Astrocyte of the cerebellum (primary cell): ENCODE measurements at regions not wholly inside any gene's neighbourhood (a gene's known extent, or its start where the extent isn't known, plus 50 kb on each side); places are given as distances from the start of the nearest gene placed in this dataset.

Source experiments
- DNase-seq: peaks from one replicate; pipeline ENCODE4 v3.0.0-alpha.2; 2011; ENCODE audit warnings: low read depth
- H3K4me3 ChIP-seq: 2 replicates; pipeline ENCODE4 v1.5.1; 2011; ENCODE audit warnings: mild to moderate bottlenecking, low read depth, low read length, moderate library complexity
- in situ Hi-C: cut with HindIII; loops from 2 replicates; pipeline ENCODE4 v1.10.0; 2017; ENCODE audit warnings: low sequenced_read_pairs
- TF ChIP-seq, protein P1 (sequence below): IDR thresholded peaks from 2 replicates; pipeline ENCODE4 v1.5.1; 2012; ENCODE audit warnings: low read length, low read depth, moderate library complexity, mild to moderate bottlenecking; ENCODE audit errors: missing control alignments

DNA sequence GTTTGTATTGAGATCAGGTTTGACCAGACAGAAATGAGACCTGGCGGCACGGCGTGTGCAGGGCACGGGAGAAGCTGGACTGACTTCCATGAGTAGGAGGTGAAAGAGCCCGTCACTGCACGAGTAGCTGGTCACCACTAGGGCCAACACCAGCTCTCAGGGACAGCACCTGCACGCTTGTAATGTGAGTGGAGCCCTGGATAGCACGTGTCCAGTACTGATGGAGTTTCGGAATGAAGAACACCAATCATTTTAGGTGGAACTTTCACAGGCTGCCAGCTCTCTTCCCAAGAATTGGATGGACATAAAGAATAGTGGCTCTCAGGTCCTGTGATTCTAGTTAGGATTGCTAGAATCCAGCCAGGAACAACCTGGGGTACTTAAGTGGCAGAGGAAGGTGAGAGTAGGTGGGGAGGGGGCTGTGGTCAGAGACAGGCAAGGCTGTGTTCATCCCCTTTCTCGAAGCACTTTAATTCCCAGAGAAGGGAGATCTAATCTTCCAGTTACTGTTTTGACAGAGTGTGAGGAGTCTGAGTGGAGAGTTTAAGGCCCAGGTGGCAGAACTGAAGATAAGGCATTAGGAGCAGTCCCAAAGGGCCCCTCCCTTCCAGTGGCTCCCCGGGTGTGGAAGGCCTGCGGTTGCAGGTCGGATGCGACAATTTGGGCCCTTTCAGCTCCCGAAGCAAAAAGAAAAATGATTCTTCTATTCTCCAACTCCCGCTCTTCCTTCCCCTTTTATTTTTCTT, 314.8 kb downstream of the QKI start:
- DNase-seq: no peak
- H3K4me3 ChIP-seq: no peak overlapping the region
- in situ Hi-C loops: no loop called here
- TF ChIP-seq, protein P1, sequence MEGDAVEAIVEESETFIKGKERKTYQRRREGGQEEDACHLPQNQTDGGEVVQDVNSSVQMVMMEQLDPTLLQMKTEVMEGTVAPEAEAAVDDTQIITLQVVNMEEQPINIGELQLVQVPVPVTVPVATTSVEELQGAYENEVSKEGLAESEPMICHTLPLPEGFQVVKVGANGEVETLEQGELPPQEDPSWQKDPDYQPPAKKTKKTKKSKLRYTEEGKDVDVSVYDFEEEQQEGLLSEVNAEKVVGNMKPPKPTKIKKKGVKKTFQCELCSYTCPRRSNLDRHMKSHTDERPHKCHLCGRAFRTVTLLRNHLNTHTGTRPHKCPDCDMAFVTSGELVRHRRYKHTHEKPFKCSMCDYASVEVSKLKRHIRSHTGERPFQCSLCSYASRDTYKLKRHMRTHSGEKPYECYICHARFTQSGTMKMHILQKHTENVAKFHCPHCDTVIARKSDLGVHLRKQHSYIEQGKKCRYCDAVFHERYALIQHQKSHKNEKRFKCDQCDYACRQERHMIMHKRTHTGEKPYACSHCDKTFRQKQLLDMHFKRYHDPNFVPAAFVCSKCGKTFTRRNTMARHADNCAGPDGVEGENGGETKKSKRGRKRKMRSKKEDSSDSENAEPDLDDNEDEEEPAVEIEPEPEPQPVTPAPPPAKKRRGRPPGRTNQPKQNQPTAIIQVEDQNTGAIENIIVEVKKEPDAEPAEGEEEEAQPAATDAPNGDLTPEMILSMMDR: no peak

DNA sequence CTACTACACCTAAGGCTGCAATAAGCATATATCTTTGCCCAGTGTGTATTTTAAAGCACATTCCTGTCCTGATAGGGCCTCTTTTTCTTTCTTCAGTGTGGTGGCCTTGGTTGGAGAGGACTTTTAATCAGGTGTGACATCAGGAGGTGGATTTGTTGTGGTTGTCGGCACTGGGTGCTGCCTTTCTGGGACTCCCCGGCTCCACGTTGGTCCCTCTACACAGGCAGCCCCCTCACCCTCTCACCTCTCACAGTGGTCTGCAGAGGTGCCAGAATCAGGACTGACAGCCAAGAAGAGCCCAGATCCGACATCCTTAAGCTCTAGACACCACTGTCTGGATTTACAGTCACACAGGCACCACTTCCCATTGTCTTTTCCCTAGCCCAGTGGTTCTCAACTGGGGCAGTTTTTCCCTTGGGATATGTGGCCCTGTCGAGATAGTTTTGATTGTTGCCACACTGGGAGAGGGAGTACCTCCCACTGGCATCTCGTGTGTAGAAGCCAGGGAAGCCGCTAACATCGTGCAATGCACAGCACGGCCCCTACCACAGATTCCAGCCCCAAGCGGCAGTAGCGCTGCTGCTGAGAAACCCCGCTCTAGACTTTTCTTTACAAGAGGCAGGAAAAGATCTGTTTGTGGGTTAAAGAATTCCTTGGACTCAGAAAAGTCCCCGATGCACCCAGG, 314.1 kb downstream of the QKI start:
- TF ChIP-seq, protein P1: no peak
- in situ Hi-C loops: no loop called here
- H3K4me3 ChIP-seq: no peak overlapping the region
- DNase-seq: no peak

DNA sequence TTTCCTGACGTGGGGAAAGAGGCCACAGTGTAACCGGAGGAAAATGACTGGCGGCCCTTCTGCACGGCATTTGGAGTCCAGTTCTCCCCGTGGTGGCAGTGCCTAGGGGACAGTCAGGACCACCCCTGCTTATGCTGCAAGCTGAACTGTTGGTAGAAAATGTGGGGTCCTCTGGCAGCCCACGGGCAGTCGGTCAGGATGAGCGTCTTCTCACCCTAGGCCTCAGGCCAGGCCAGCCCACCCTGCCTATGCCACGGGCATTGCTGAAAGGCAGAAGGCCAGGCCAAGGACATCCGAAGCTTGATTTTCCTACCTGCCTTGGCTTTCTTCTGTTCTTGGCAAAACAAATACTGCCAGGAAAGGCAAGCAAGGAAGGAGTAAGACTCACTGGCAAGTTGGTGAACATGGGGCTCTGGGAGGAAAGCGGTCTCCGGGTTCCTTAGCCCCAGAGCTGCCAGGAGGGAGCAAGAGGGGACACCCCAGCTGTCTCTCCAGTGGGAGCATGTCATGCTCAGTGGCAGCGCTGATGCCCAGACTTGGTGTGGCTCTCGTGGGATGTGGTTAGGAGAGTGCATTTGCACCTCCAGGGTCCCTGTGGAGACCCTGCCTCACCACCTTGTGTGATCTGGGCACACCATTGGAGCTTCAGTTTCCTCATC, 311.6 kb downstream of the QKI start:
- no peak overlapping the region for H3K4me3 ChIP-seq
- in situ Hi-C loops: no loop called here
- TF ChIP-seq, protein P1: no peak
- no peak for DNase-seq

DNA sequence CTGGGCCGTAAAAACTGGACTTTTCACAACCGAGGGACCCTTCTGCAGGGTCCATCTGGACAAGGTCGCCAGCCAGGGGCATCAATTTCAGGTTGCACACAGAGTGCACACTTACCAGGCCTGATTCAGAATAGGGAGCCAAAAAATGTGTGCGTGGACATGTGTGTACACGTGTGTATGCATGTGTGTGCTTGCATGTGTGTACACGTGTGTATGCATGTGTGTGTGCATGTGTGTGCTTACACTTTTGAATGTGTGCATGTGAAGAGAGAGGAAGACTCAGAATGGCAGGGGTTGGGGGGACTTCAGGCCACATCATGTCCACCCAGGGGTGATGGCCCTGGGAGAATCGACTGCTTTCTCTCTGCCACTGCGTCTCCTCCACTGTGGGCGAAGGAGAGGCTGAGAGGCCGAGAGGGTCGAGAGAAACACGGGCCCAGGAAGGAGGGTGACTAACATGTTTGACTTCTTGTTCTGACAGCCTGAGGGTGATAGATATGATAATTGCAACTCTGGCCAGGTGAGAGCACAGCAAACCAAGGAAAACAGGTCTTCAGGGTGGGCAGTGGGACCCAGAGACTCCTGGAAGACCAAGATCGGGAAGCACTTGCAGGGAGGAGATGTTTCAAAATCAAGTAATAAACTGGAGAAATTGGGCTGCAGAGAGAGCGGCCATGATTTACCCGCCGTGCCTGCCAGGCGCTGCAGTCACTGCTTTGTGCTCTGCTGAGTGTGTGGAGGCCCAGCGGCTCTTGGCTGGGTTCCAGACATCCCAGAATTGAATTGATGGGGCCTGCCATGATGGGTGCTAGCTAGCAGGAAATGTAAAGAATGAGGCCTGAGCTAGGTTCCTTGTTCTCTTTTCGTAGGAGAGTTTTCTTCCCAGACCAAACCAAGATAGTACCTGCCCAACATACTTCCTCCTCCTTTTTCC, 310.8 kb downstream of the QKI start:
- H3K4me3 ChIP-seq: no peak overlapping the region
- DNase-seq: no peak
- in situ Hi-C loops: no loop called here
- TF ChIP-seq, protein P1: no peak

DNA sequence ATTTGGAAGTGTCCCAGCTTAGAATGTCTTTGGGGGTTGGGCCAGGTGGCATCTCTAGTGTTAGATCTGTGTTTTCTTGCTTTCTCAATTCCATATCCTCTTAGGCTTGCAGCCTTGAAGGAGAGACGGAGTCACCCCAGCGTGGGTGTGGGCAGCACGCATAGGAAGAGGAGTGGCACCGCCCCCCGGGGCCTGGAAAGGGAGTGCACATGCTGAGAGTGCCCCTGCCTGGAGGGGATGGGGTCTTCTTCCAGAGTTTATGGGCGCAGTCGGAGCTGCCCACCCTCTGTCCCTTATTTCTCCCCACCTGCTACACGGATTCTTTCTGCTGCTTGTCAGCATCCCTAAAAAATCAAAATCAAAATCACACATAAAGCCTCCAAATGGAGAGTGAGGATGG, 309.7 kb downstream of the QKI start:
- in situ Hi-C loops: no loop called here
- TF ChIP-seq, protein P1: no peak
- H3K4me3 ChIP-seq: no peak overlapping the region
- no peak for DNase-seq

DNA sequence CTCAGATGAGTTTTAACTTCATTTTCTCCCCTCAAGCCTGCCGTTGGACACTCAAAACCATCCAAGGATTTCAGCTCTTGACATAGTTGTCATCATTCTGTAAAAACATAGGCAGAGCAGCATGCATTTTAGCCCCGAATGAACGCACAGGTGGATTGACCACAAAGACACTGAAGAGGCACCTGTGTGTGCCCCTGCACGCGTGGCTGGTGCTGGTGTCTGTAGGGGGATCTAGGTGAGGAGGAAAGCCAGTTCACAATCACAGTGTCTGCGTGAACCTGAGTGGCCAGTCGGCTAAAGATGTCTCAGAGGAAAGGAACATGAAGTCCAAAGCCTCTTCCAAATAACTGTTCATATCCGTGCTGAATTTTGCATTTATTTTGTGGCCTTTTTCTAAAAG, 309.2 kb downstream of the QKI start:
- in situ Hi-C loops: no loop called here
- no peak overlapping the region for H3K4me3 ChIP-seq
- TF ChIP-seq, protein P1: no peak
- DNase-seq: no peak
